ENCODE measurements at regions not wholly inside any gene's neighbourhood (a gene's known extent, or its start where the extent isn't known, plus 50 kb on each side); places are given as distances from the start of the nearest gene placed in this dataset.
A peak's percentile ranks its signal among the peaks of the same experiment; 100 is the strongest.

DNA sequence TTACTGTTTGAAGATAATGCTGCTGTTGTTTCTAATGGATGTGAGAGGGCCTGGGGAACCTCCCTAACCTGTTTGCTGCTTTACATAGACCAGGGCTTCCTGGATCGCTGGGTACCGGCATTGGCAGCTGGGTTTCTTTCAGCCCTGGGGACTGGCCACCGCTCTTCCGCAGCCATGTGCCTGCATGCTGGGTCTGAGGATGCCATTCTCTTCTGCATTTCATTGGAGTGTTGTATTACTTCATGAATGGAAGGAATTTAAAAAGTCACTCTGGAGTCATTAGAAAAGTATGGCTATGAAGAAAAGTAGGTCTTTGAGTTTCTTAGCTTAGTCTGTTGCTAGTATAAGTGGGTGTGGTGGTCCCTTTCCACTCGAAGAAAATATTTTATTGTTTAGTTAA lies 107.3 kb upstream of the MGAT5 start:
- H3K27me3 Mint-ChIP-seq = no peaks in the 10 kb centered on the region
- H3K36me3 Mint-ChIP-seq = peaks cover 2 to 12% (median 6%) of the 10 kb centered on the region in 3 donors
- no peaks in the 10 kb centered on the region for H3K9me3 Mint-ChIP-seq
- peak overlapping the region in 8 of 10 donors; percentile 5 to 78 (median 36) for H3K27ac Mint-ChIP-seq
- no peak for ATAC-seq
- POLR2A ChIA-PET = interaction anchor here (0.6 kb wide), 1 partner anchor 137 kb away, joined by 9 read pairs; no protein-coding TSS in a partner anchor
- no peak overlapping the region for H3K4me3 Mint-ChIP-seq
- DNase-seq = no peak
- peaks cover 42 to 73% (median 69%) of the 10 kb centered on the region in 4 donors for H3K4me1 Mint-ChIP-seq

DNA sequence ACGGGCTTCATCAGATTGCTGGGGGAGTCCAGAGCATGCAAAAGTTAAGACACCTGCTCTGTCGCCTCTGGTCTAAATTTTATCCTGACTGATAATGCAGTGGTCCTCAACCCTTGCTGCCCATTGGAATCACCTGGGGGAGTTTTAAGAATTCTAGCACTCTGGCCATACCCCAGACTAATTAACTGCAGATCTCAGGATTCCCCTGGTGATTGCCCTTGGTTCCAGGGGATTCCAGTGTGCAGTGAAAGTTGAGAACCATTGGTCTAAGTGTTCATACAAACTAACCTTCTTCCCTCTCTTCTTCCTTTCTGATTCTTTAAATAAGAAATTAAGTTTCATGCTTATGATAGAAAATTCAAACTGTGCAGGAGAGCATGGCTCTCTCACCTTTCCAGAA lies 105.7 kb upstream of the MGAT5 start:
- Mint-ChIP-seq H3K4me3 (no peak overlapping the region), H3K27me3 (no peaks in the 10 kb centered on the region), H3K36me3 (peaks cover 11 to 19% (median 12%) of the 10 kb centered on the region in 3 donors), H3K4me1 (peaks cover 31 to 61% (median 53%) of the 10 kb centered on the region in 4 donors), H3K9me3 (no peaks in the 10 kb centered on the region), H3K27ac (peak overlapping the region in 5 of 10 donors; percentile 3 to 76 (median 18))
- POLR2A ChIA-PET = no interaction called here
- DNase-seq (no peak), ATAC-seq (no peak)

DNA sequence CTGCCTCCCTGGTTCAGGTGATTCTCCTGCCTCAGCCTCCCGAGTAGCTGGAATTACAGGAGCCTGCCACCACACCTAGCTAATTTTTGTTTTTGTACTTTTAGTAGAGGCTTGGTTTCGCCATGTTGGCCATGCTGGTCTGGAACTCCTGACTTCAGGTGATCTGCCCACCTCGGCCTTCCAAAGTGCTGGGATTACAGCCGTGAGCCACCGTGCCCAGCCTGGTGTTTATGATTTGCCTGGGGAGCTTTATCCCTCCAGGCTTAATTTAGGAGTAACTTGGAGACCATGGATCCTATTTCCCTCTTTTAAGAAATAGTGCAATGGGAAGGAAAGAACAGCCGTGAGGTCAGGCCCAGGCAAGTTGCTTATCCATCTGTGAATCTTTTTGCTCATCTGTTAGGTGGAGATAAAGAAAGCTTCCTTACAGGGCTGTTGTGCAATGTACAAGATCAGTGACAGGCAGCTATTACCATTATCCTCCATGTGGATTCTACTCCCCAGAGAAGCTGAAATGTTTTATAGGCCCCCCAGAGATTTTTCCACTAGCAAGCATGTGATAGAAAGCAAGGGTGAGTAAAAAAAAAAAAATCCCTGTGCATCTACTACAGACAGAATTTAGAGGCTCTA lies 104.9 kb upstream of the MGAT5 start:
- Mint-ChIP-seq H3K27me3 (no peaks in the 10 kb centered on the region), H3K36me3 (peaks cover 9 to 14% (median 12%) of the 10 kb centered on the region in 3 donors), H3K4me1 (peaks cover 24 to 62% (median 46%) of the 10 kb centered on the region in 4 donors), H3K9me3 (no peaks in the 10 kb centered on the region), H3K4me3 (no peak overlapping the region), H3K27ac (peak overlapping the region in 6 of 10 donors; percentile 26 to 87 (median 54))
- no peak for DNase-seq
- ATAC-seq = no peak
- POLR2A ChIA-PET = interaction anchor here (0.7 kb wide), 2 partner anchors 24 to 157 kb away, joined by 3 to 6 read pairs; no protein-coding TSS in a partner anchor

DNA sequence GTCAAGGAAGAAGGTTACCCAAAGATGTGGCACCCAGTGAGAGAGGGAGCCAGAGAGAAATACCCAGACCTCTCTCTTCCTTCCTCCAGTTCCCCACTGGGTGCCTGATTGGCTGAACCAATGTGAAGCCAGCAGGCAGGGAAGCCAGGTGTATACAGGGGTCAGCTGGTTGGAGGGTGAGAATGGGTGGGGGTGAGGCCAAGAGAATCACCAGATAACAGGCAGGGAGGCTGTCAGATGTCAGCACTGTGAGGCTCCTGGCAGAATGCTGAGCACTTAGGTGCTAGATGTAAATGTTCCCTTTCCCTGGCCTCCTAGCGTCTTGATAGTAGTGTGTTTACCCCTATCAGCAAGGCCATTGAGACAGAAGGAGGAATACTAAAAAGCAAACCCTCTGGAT lies 104.0 kb upstream of the MGAT5 start:
- H3K9me3 Mint-ChIP-seq = no peaks in the 10 kb centered on the region
- POLR2A ChIA-PET = interaction anchor here (0.7 kb wide), 1 partner anchor 156 kb away, joined by 3 read pairs; no protein-coding TSS in a partner anchor
- H3K4me1 Mint-ChIP-seq = peaks cover 25 to 65% (median 46%) of the 10 kb centered on the region in 4 donors
- H3K4me3 Mint-ChIP-seq = no peak overlapping the region
- ATAC-seq = no peak
- H3K36me3 Mint-ChIP-seq = peaks cover 7 to 14% (median 12%) of the 10 kb centered on the region in 3 donors
- peak overlapping the region in 8 of 10 donors; percentile 19 to 87 (median 69) for H3K27ac Mint-ChIP-seq
- H3K27me3 Mint-ChIP-seq = no peaks in the 10 kb centered on the region
- no peak for DNase-seq

DNA sequence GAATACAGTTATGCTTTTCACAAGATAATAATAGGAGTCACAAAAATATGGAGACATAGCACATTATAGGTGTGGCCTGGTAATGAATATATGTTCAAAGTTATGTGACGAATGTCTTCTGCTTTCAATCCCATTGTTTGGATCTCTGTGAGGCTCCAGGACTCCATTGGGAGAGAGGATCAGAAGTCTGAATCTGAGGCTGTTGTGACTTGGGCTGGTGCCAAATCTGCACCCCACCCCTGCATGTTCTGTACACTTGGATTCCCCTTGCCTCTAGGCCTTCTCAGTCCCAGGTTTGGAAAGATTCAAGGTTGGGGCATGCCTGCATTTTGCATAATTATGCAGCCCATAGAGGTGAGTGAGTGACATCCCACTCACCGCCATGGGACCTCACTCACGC lies 103.1 kb upstream of the MGAT5 start:
- peaks cover 26 to 66% (median 46%) of the 10 kb centered on the region in 4 donors for H3K4me1 Mint-ChIP-seq
- ATAC-seq = no peak
- POLR2A ChIA-PET = no interaction called here
- no peak for DNase-seq
- H3K36me3 Mint-ChIP-seq = peaks cover 10 to 18% (median 12%) of the 10 kb centered on the region in 3 donors
- H3K27me3 Mint-ChIP-seq = no peaks in the 10 kb centered on the region
- no peak overlapping the region for H3K4me3 Mint-ChIP-seq
- H3K27ac Mint-ChIP-seq = peak overlapping the region in 1 of 10 donors; percentile 59
- H3K9me3 Mint-ChIP-seq = no peaks in the 10 kb centered on the region

DNA sequence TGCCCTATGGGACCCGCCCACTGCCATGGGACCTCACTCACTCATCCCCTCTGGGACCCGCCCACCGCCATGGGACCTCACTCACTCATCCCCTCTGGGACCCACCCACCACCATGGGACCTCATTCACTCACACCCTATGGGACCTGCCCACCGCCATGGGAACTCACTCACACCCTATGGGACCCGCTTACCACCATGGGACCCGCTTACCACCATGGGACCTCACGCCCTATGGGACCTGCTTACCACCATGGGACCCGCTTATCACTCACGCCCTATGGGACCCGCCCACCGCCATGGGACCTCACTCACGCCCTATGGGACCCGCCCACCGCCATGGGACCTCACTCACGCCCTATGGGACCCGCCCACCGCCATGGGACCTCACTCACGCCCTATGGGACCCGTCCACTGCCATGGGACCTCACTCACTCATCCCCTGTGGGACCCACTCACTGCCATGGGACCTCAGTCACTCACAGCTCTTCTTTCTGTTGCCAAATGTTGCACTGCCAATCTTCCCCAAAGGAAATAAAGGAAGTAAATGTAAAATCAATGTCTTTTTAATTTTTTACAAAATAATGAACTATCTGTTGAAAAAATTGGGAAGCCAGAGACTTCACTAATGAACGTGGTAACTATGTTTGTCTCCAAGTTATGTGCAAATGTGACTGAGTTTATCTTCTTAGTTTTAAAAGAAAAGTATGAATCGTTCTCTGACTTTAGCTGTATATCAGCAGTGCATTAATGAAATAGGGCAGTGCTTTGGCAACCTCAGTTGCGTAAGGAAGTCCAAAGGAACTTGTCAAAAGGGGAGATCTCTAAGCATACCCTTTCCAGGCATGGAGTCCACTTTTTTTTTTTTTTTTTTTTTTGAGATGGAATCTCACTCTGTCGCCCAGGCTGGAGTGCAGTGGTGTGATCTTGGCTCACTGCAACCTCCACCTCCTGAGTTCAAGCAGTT lies 101.5 kb upstream of the MGAT5 start:
- DNase-seq (no peak), ATAC-seq (no peak)
- Mint-ChIP-seq H3K36me3 (peaks cover 12 to 26% (median 12%) of the 10 kb centered on the region in 3 donors), H3K9me3 (no peaks in the 10 kb centered on the region), H3K4me3 (no peak overlapping the region), H3K27ac (no peak overlapping the region), H3K4me1 (peaks cover 28 to 66% (median 43%) of the 10 kb centered on the region in 4 donors), H3K27me3 (no peaks in the 10 kb centered on the region)
- POLR2A ChIA-PET = no interaction called here

DNA sequence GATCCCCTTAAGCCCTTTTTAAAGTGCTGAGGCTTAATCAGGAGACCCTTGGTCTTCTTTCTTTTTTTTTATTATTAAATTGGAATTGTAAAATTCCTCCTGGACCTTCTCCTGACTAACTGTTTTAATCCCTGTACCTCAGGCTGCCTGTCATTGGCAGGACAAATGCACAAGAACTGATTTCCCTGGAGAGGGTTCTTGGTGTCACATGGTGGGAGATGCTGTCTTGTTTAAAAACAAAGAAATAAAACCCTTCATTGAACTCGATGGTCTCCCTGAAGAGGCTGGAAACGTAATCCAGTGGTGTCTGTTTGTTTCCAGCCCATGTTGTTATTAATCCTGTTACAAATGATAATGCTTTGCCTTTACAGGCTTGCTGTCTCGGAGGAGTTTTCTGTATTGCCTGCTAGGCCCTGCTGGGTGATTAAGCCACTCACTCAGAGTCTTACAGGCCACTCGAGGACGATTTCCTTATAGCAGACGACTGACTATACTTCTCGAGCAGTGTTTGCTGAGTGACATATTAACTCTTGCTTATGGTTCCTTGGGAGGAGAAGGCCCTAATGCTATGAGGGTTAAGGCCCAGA lies 100.5 kb upstream of the MGAT5 start:
- no peak for DNase-seq
- Mint-ChIP-seq H3K36me3 (peaks cover 12 to 26% (median 12%) of the 10 kb centered on the region in 3 donors), H3K27ac (peak overlapping the region in 2 of 10 donors; percentile 28 to 56), H3K9me3 (no peaks in the 10 kb centered on the region), H3K4me3 (no peak overlapping the region), H3K4me1 (peaks cover 29 to 60% (median 43%) of the 10 kb centered on the region in 4 donors), H3K27me3 (no peaks in the 10 kb centered on the region)
- ATAC-seq = no peak
- POLR2A ChIA-PET = no interaction called here

DNA sequence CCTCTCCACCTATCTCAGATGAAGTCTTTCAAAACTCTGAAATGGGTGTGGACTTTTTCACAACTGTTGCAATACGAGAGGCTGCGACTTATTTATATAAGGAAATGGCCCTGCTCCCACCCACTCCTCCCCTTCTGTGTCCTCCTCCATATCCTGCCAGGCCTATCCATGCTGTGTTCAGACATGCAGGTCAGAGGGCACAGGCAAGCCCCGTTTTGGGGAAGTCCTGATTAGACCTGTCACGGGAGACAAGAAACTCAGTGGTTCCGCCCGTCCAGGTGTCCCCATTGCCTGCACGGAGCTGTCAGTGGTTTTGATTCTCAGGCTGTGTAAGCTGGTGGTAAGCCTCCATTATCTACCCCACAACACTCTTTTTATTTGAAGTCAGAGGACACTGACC lies 99.6 kb upstream of the MGAT5 start:
- DNase-seq (no peak), ATAC-seq (no peak)
- POLR2A ChIA-PET = no interaction called here
- Mint-ChIP-seq H3K4me3 (no peak overlapping the region), H3K36me3 (peaks cover 12 to 26% (median 12%) of the 10 kb centered on the region in 3 donors), H3K27me3 (no peaks in the 10 kb centered on the region), H3K9me3 (no peaks in the 10 kb centered on the region), H3K4me1 (peaks cover 35 to 63% (median 48%) of the 10 kb centered on the region in 4 donors), H3K27ac (peak overlapping the region in 5 of 10 donors; percentile 3 to 57 (median 40))

DNA sequence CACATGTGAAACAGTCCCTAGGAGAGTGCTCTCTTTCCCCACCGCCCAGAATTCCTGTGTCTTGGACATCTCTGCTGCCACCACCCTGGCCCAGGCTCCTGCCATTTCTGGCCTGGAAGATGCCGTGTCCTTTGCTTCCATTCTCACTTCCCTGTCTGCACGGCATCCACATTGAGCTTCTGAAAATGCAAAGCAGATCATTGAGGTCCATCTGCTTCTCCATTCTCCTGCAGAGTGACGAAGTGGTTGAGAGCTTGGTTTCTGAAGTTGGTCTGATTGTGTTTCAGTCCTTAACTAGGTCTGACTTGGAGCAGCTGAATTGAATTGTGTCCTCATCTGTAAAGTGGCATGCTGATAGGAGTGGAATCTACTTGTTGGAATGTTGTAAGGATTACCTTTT lies 98.7 kb upstream of the MGAT5 start:
- Mint-ChIP-seq H3K9me3 (no peaks in the 10 kb centered on the region), H3K4me1 (peaks cover 33 to 61% (median 48%) of the 10 kb centered on the region in 4 donors), H3K4me3 (no peak overlapping the region), H3K27ac (peak overlapping the region in 3 of 10 donors; percentile 11 to 46 (median 43)), H3K27me3 (no peaks in the 10 kb centered on the region), H3K36me3 (peaks cover 12 to 26% (median 12%) of the 10 kb centered on the region in 3 donors)
- ATAC-seq (no peak), DNase-seq (no peak)
- POLR2A ChIA-PET = no interaction called here

DNA sequence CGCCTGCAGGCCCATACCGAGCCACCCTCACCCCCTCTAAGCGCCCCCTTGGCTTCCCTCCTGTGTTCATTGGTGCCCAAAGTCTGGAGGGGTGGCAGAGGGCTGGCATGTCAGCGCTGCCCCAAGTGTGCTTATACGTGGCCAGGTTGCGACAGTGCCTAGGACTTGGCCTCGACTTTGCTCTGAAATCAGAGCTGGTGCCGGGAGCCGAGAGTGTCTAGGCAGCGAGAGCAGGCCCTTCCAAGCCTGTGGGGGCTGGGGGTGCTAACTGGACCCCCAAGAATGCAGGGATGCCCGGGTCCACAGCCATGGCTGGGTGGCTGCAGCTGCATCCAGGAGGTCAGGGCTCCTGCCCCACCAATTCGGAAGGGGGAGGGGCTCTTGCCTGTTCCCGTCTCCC lies 95.6 kb upstream of the MGAT5 start:
- no peaks in the 10 kb centered on the region for H3K9me3 Mint-ChIP-seq
- peaks cover 55 to 83% (median 76%) of the 10 kb centered on the region in 4 donors for H3K4me1 Mint-ChIP-seq
- H3K27me3 Mint-ChIP-seq = no peaks in the 10 kb centered on the region
- peaks cover 0 to 12% (median 5%) of the 10 kb centered on the region in 3 donors for H3K36me3 Mint-ChIP-seq
- no peak for DNase-seq
- POLR2A ChIA-PET = no interaction called here
- no peak for ATAC-seq
- no peak overlapping the region for H3K4me3 Mint-ChIP-seq
- H3K27ac Mint-ChIP-seq = peak overlapping the region in 1 of 10 donors; percentile 16

DNA sequence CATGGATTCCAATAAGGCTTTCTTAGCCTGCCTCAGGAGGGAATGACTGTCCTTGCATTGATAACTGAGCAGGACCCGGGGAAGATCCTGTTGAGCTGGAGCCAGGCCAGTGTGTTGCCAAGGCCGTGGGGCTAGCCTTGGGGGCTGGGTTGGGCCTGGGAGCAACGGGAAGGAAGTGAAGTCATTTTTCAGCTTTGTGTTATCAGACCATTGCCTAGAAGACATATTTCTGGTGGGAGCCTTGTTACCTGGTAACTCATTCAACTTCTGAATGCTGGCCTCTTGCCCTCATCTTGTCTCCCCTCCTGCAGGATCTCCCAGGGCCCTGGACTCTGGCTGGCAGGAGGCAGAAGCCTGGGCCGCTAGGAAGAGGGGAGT lies 92.7 kb upstream of the MGAT5 start:
- Mint-ChIP-seq H3K27me3 (no peaks in the 10 kb centered on the region), H3K9me3 (no peaks in the 10 kb centered on the region), H3K4me1 (peaks cover 64 to 92% (median 80%) of the 10 kb centered on the region in 4 donors), H3K27ac (peak overlapping the region in 9 of 10 donors; percentile 23 to 77 (median 40)), H3K4me3 (peak overlapping the region in 4 of 10 donors; percentile 17 to 57 (median 28)), H3K36me3 (peaks cover 0 to 4% (median 0%) of the 10 kb centered on the region in 3 donors)
- DNase-seq = no peak
- peak in 1 of 2 donors; percentile 33 for ATAC-seq
- POLR2A ChIA-PET = no interaction called here

DNA sequence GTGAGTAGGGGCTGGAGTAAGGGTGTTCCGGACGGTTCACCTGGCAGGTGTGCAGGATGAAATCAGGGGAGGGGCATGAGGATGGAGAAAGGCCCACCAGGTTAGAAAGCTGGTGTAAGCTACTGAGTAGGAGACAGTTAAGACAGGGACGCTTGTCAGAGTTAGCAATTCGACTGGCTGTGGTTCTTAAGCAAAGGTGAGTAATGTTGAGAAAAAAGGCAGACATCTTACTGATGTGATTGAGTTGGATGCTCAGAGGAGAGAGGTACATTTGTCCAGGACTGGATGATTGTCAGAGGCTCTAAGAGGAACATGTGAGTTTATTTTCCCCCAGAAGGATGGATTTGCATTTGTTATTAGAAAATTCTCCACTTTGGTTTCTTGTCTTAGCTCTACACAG lies 90.5 kb upstream of the MGAT5 start:
- DNase-seq = no peak
- no peaks in the 10 kb centered on the region for H3K36me3 Mint-ChIP-seq
- no peaks in the 10 kb centered on the region for H3K9me3 Mint-ChIP-seq
- H3K27me3 Mint-ChIP-seq = no peaks in the 10 kb centered on the region
- POLR2A ChIA-PET = interaction anchor here (0.6 kb wide), 1 partner anchor 995 kb away, joined by 3 read pairs; no protein-coding TSS in a partner anchor
- ATAC-seq = no peak
- H3K4me3 Mint-ChIP-seq = peak overlapping the region in 2 of 10 donors; percentile 15 to 40
- peaks cover 61 to 93% (median 82%) of the 10 kb centered on the region in 4 donors for H3K4me1 Mint-ChIP-seq
- peak overlapping the region in 4 of 10 donors; percentile 17 to 69 (median 58) for H3K27ac Mint-ChIP-seq
